Left renal cortex interstitium (tissue), 4 donors: ENCODE measurements at regions not wholly inside any gene's neighbourhood (a gene's known extent, or its start where the extent isn't known, plus 50 kb on each side); places are given as distances from the start of the nearest gene placed in this dataset.
"Not testable (repeated sequence)": the region's sequence is repeated elsewhere in the genome, so short reads cannot be mapped to it uniquely, and the experiment has no call there.

Experiments
- DNase-seq, 4 donors: peaks; one replicate each; pipeline ENCODE4 v3.0.0-alpha.2; 2013; ENCODE audit warnings: low read depth in 4 of 4, low spot score in 2 of 4, missing footprints in 1 of 4

GRCh38 chr2:72078773-72079172 is 68.9 kb downstream of the CYP26B1 start:
- DNase-seq, result no peak

- no peak for DNase-seq
Observed at GRCh38 chr2:72077702-72078169, 69.9 kb downstream of the CYP26B1 start.

- not testable (repeated sequence) for DNase-seq
Observed at GRCh38 chr2:72073373-72073772, 74.3 kb downstream of the CYP26B1 start.

- DNase-seq, result not testable (repeated sequence)
Observed at GRCh38 chr2:72064197-72064596, 83.5 kb downstream of the CYP26B1 start.

GRCh38 chr2:72062336-72062735 is 85.3 kb downstream of the CYP26B1 start:
- no peak for DNase-seq

- DNase-seq, result no peak
Observed at GRCh38 chr2:72057308-72057707, 90.4 kb downstream of the CYP26B1 start.

GRCh38 chr2:72051971-72052505 is 95.6 kb downstream of the CYP26B1 start:
- DNase-seq, result no peak

- DNase-seq, result no peak
Observed at GRCh38 chr2:72051204-72051603, 96.5 kb downstream of the CYP26B1 start.

GRCh38 chr2:72050734-72051133 is 96.9 kb downstream of the CYP26B1 start:
- DNase-seq, result no peak

GRCh38 chr2:72048881-72049477 is 98.7 kb downstream of the CYP26B1 start:
- no peak for DNase-seq

GRCh38 chr2:72043985-72044384 is 103.7 kb downstream of the CYP26B1 start:
- no peak for DNase-seq

- no peak for DNase-seq
Observed at GRCh38 chr2:72041638-72042111, 106.0 kb downstream of the CYP26B1 start.

GRCh38 chr2:72040629-72041571 is 106.8 kb downstream of the CYP26B1 start:
- no peak for DNase-seq

- no peak for DNase-seq
Observed at GRCh38 chr2:72038524-72038923, 109.1 kb downstream of the CYP26B1 start.

GRCh38 chr2:72037261-72037666 is 110.4 kb downstream of the CYP26B1 start:
- DNase-seq, result no peak

GRCh38 chr2:72036595-72036994 is 111.1 kb downstream of the CYP26B1 start:
- no peak for DNase-seq

GRCh38 chr2:72036173-72036545 is 111.5 kb downstream of the CYP26B1 start:
- no peak for DNase-seq

- DNase-seq, result no peak
Observed at GRCh38 chr2:72035518-72036172, 112.0 kb downstream of the CYP26B1 start.

- no peak for DNase-seq
Observed at GRCh38 chr2:72034353-72035095, 113.1 kb downstream of the CYP26B1 start.

GRCh38 chr2:72033636-72034035 is 114.0 kb downstream of the CYP26B1 start:
- DNase-seq, result no peak
